HFFc6 (cell line): ENCODE measurements at regions not wholly inside any gene's neighbourhood (a gene's known extent, or its start where the extent isn't known, plus 50 kb on each side); places are given as distances from the start of the nearest gene placed in this dataset.

ENCODE experiments used
- DNase-seq: peaks from one replicate; pipeline ENCODE4 v3.0.0-alpha.2; 2018
- H3K27ac Mint-ChIP-seq: 2 replicates; pipeline ENCODE4 v1.8.0; 2020; ENCODE audit warnings: mild to moderate bottlenecking, mixed read lengths
- H3K27me3 Mint-ChIP-seq: 2 replicates; pipeline ENCODE4 v1.8.0; 2021; ENCODE audit warnings: mild to moderate bottlenecking, moderate library complexity, mixed read lengths; ENCODE audit not compliant: insufficient read depth
- H3K36me3 Mint-ChIP-seq: 2 replicates; pipeline ENCODE4 v1.8.0; 2021; ENCODE audit warnings: low read depth, mixed read lengths
- H3K4me1 Mint-ChIP-seq: 2 replicates; pipeline ENCODE4 v1.8.0; 2020; ENCODE audit warnings: low read depth, mixed read lengths
- H3K4me3 Mint-ChIP-seq: 2 replicates; pipeline ENCODE4 v1.8.0; 2020; ENCODE audit warnings: mild to moderate bottlenecking, moderate library complexity, mixed read lengths
- H3K9me3 Mint-ChIP-seq: 2 replicates; pipeline ENCODE4 v1.8.0; 2020; ENCODE audit warnings: mild to moderate bottlenecking, mixed read lengths
- CTCF ChIP-seq: fragments of 200-600 bp; sonication (generic); IDR thresholded peaks from 2 replicates; pipeline ENCODE4 v1.5.0; 2021; ENCODE audit warnings: antibody characterized with exemption, mild to moderate bottlenecking

GRCh38 chr13:111867657-111868056, 199.3 kb upstream of the SOX1 start:
- no peak for TF ChIP-seq CTCF
- Mint-ChIP-seq H3K4me3 (no peak overlapping the region), H3K27me3 (no peaks in the 10 kb centered on the region), H3K4me1 (no peaks in the 10 kb centered on the region), H3K36me3 (0 out of 2 replicates have a peak, but pooled peaks cover 5% of the 10 kb centered on the region), H3K9me3 (peaks cover 64% of the 10 kb centered on the region), H3K27ac (no peak overlapping the region)
- DNase-seq, result no peak

- H3K27ac Mint-ChIP-seq, result no peak overlapping the region
- H3K36me3 Mint-ChIP-seq, result peaks cover 9% of the 10 kb centered on the region
- TF ChIP-seq CTCF, result no peak
- peaks cover 61% of the 10 kb centered on the region for H3K9me3 Mint-ChIP-seq
- H3K4me1 Mint-ChIP-seq, result no peaks in the 10 kb centered on the region
- no peaks in the 10 kb centered on the region for H3K27me3 Mint-ChIP-seq
- H3K4me3 Mint-ChIP-seq, result no peak overlapping the region
- no peak for DNase-seq
These were observed 198.2 kb upstream of the SOX1 start for GRCh38 chr13:111868716-111869115.

- no peak for TF ChIP-seq CTCF
- peaks cover 79% of the 10 kb centered on the region for H3K9me3 Mint-ChIP-seq
- no peaks in the 10 kb centered on the region for H3K4me1 Mint-ChIP-seq
- peaks cover 10% of the 10 kb centered on the region for H3K36me3 Mint-ChIP-seq
- H3K27me3 Mint-ChIP-seq, result no peaks in the 10 kb centered on the region
- no peak overlapping the region for H3K4me3 Mint-ChIP-seq
- no peak for DNase-seq
- no peak overlapping the region for H3K27ac Mint-ChIP-seq
These were observed 194.3 kb upstream of the SOX1 start for GRCh38 chr13:111872475-111873150.

GRCh38 chr13:111873676-111874178, 193.2 kb upstream of the SOX1 start:
- peaks cover 73% of the 10 kb centered on the region for H3K9me3 Mint-ChIP-seq
- H3K36me3 Mint-ChIP-seq, result peaks cover 10% of the 10 kb centered on the region
- no peaks in the 10 kb centered on the region for H3K27me3 Mint-ChIP-seq
- no peak for DNase-seq
- H3K4me1 Mint-ChIP-seq, result no peaks in the 10 kb centered on the region
- H3K27ac Mint-ChIP-seq, result no peak overlapping the region
- TF ChIP-seq CTCF, result no peak
- H3K4me3 Mint-ChIP-seq, result no peak overlapping the region

GRCh38 chr13:111874981-111875380, 192.0 kb upstream of the SOX1 start:
- H3K27me3 Mint-ChIP-seq, result no peaks in the 10 kb centered on the region
- no peak overlapping the region for H3K4me3 Mint-ChIP-seq
- H3K27ac Mint-ChIP-seq, result no peak overlapping the region
- peaks cover 65% of the 10 kb centered on the region for H3K9me3 Mint-ChIP-seq
- TF ChIP-seq CTCF, result no peak
- H3K36me3 Mint-ChIP-seq, result peaks cover 10% of the 10 kb centered on the region
- no peaks in the 10 kb centered on the region for H3K4me1 Mint-ChIP-seq
- DNase-seq, result no peak
